Panc1 (cell line): ENCODE measurements at regions not wholly inside any gene's neighbourhood (a gene's known extent, or its start where the extent isn't known, plus 50 kb on each side); places are given as distances from the start of the nearest gene placed in this dataset.

Experiments
- POLR2AphosphoS5 ChIP-seq: IDR thresholded peaks from 2 replicates; pipeline ENCODE4 v1.6.1; 2012; ENCODE audit warnings: mild to moderate bottlenecking, low read depth, low read length, moderate library complexity
- TF ChIP-seq, protein P1 (sequence below): fragments of 450-650 bp; IDR thresholded peaks from 2 replicates; pipeline ENCODE4 v1.5.1; 2017; ENCODE audit warnings: mild to moderate bottlenecking

GRCh38 chrX:25151749-25152148, 136.0 kb upstream of the ARX start:
- TF ChIP-seq, protein P1, sequence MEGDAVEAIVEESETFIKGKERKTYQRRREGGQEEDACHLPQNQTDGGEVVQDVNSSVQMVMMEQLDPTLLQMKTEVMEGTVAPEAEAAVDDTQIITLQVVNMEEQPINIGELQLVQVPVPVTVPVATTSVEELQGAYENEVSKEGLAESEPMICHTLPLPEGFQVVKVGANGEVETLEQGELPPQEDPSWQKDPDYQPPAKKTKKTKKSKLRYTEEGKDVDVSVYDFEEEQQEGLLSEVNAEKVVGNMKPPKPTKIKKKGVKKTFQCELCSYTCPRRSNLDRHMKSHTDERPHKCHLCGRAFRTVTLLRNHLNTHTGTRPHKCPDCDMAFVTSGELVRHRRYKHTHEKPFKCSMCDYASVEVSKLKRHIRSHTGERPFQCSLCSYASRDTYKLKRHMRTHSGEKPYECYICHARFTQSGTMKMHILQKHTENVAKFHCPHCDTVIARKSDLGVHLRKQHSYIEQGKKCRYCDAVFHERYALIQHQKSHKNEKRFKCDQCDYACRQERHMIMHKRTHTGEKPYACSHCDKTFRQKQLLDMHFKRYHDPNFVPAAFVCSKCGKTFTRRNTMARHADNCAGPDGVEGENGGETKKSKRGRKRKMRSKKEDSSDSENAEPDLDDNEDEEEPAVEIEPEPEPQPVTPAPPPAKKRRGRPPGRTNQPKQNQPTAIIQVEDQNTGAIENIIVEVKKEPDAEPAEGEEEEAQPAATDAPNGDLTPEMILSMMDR = no peak
- no peak for TF ChIP-seq POLR2AphosphoS5
